ENCODE measurements at regions not wholly inside any gene's neighbourhood (a gene's known extent, or its start where the extent isn't known, plus 50 kb on each side); places are given as distances from the start of the nearest gene placed in this dataset.

- no peaks in the 10 kb centered on the region for H3K9me3 ChIP-seq (replicated peaks; ENCODE audit: control insufficient read depth, insufficient read depth, low read depth, low read length)
- H3K79me2 ChIP-seq (ENCODE audit: control insufficient read depth, insufficient read depth, low read length): no peaks in the 10 kb centered on the region
- in situ Hi-C loops (cut with MboI) (no loop called here), intact Hi-C loops (cut with micrococcal nuclease) (no loop called here)
- no peaks in the 10 kb centered on the region for H3K36me3 ChIP-seq (ENCODE audit: control insufficient read depth, insufficient read depth, low read length)
- H3K4me3 ChIP-seq: no peak overlapping the region
- no peak overlapping the region for H2AFZ ChIP-seq (ENCODE audit: low read depth, low read length)
- no peaks in the 10 kb centered on the region for H4K20me1 ChIP-seq (replicated peaks; ENCODE audit: control insufficient read depth, insufficient read depth, low read length)
- BruUV-seq (replicated peaks): no TSS peak
- DNase-seq (ENCODE audit: extremely low read depth in 1 of 4, low spot score in 3 of 4) (no peak), ATAC-seq (no peak), FAIRE-seq (no peak)
- H3K4me2 ChIP-seq (ENCODE audit: insufficient read depth, low read length): no peak overlapping the region
- POLR2A ChIA-PET: no interaction called here
- H3K27me3 ChIP-seq (ENCODE audit: control insufficient read depth in 2 of 2, insufficient read depth in 2 of 2, low read length in 2 of 2): no peaks in the 10 kb centered on the region
- no peak overlapping the region for H3K27ac ChIP-seq (ENCODE audit: extremely low read depth, low read depth, low read length)
- CTCF ChIA-PET (ENCODE audit: low intra/inter-chr PET ratio): no interaction called here
- 0% methylated on average over 10 of the region's 19 CpGs for WGBS (ENCODE audit: insufficient coverage, low coverage, missing lambda C conversion rate)
- no peaks in the 10 kb centered on the region for H3K4me1 ChIP-seq (replicated peaks in 1 of 2; ENCODE audit: control insufficient read depth in 2 of 2, insufficient read depth in 2 of 2, low read length in 2 of 2)
- no peaks in the 10 kb centered on the region for H3K9me1 ChIP-seq (ENCODE audit: control insufficient read depth, insufficient read depth, low read length)
- no peak for TF ChIP-seq PURB (CRISPR knock-in tag; IDR thresholded peaks at IDR 0.05; ENCODE audit: low read depth)
- TF ChIP-seq ZNF592 (IDR thresholded peaks at IDR 0.05): no peak
- no peak for TF ChIP-seq CLOCK (CRISPR knock-in tag; IDR thresholded peaks at IDR 0.05; ENCODE audit: borderline replicate concordance)
- no peak for TF ChIP-seq MAFK (IDR thresholded peaks at IDR 0.05; ENCODE audit: low read length)
- no peak for TF ChIP-seq KAT8 (IDR thresholded peaks at IDR 0.05; ENCODE audit: low read depth)
- TF ChIP-seq ZNF395 (CRISPR knock-in tag; IDR thresholded peaks at IDR 0.05): no peak
- TF ChIP-seq BDP1 (IDR thresholded peaks at IDR 0.05; ENCODE audit: insufficient read depth, insufficient read length): no peak
- no peak for TF ChIP-seq ZNF644 (tag; IDR thresholded peaks at IDR 0.05; ENCODE audit: low read depth)
- no peak for TF ChIP-seq POLR2A (conservative IDR thresholded peaks at IDR 0.05)
- no peak overlapping the region for H3K9ac ChIP-seq (ENCODE audit: insufficient read depth in 1 of 2, low read depth in 2 of 2, low read length in 2 of 2)
These were observed 245.9 kb downstream of the CRLF2 start for GRCh38 chrX:966396-967070.
